Sigmoid colon (tissue), 6 donors: ENCODE measurements at regions not wholly inside any gene's neighbourhood (a gene's known extent, or its start where the extent isn't known, plus 50 kb on each side); places are given as distances from the start of the nearest gene placed in this dataset.

Experiments
- DNase-seq: peaks from one replicate; pipeline ENCODE4 v3.0.0-alpha.2; 2019
- H3K27ac ChIP-seq, 4 donors: fragments of 200-600 bp; sonication (generic); one replicate each; pipeline ENCODE4 v1.5.1; 2016 to 2019; ENCODE audit warnings: mild to moderate bottlenecking in 1 of 4
- H3K27me3 ChIP-seq, 3 donors: fragments of 200-600 bp; sonication (generic); one replicate each; pipeline ENCODE4 v1.5.1; 2019; ENCODE audit warnings: mild to moderate bottlenecking in 1 of 3
- H3K36me3 ChIP-seq, 4 donors: fragments of 200-600 bp; sonication (generic); one replicate each; pipeline ENCODE4 v1.5.1; 2016 to 2019
- H3K4me1 ChIP-seq, 4 donors: fragments of 200-600 bp; sonication (generic); one replicate each; pipeline ENCODE4 v1.5.1; 2017 to 2019
- H3K4me3 ChIP-seq, 4 donors: fragments of 200-600 bp; sonication (generic); one replicate each; pipeline ENCODE4 v1.5.1; 2017 to 2019; ENCODE audit warnings: mild to moderate bottlenecking in 2 of 4, moderate library complexity in 1 of 4
- H3K9me3 ChIP-seq, 4 donors: fragments of 200-600 bp in 3 of 4; sonication (generic) in 3 of 4; one replicate each; pipeline versions ENCODE4 v1.5.1 to v1.6.1; 2013 to 2019
- CTCF ChIP-seq, 4 experiments: fragments of 450-650 bp in 3 of 4; fragments of 200-600 bp in 1 of 4; IDR thresholded peaks; one replicate each; pipeline ENCODE4 v1.5.1; 2016 to 2019; ENCODE audit warnings: antibody characterized with exemption in 4 of 4, mild to moderate bottlenecking in 3 of 4, moderate library complexity in 2 of 4
- EP300 ChIP-seq, 4 donors: sonication (generic); formaldehyde crosslinking; IDR thresholded peaks; one replicate each; pipeline ENCODE4 v1.6.1; 2017; ENCODE audit warnings: antibody characterized with exemption in 4 of 4
- POLR2A ChIP-seq, 2 donors: fragments of 450-650 bp; IDR thresholded peaks; one replicate each; pipeline ENCODE4 v1.6.1; 2016; ENCODE audit warnings: antibody characterized with exemption in 2 of 2, mild to moderate bottlenecking in 2 of 2, moderate library complexity in 2 of 2
- POLR2AphosphoS5 ChIP-seq, 4 donors: sonication (generic); formaldehyde crosslinking; IDR thresholded peaks; one replicate each; pipeline ENCODE4 v1.6.1; 2017; ENCODE audit warnings: antibody characterized with exemption in 4 of 4
- whole genome bisulfite sequencing, 2 donors: extraction: QIAGEN DNeasy Blood & Tissue Kit; methylation state at CpG; one replicate each; pipeline ENCODE4 v1.1.7; 2013; 5-methylcytosine and 5-hydroxymethylcytosine counted together
- intact Hi-C: fragments of 100-400 bp; cut with DNase I; formaldehyde crosslinking; loops from one replicate; pipeline ENCODE4 v1.15.1; 2023
- donor health status: healthy with polysubstance abuse.
- donor health status: healthy.

- TF ChIP-seq EP300 (IDR thresholded peaks at IDR 0.05) (no peak), CTCF (IDR thresholded peaks at IDR 0.05) (no peak), POLR2A (IDR thresholded peaks at IDR 0.05) (no peak), POLR2AphosphoS5 (IDR thresholded peaks at IDR 0.05) (no peak)
- peaks cover 0 to 21% (median 17%) of the 10 kb centered on the region in 4 donors for H3K4me1 ChIP-seq
- no peaks in the 10 kb centered on the region for H3K36me3 ChIP-seq
- no peaks in the 10 kb centered on the region for H3K27me3 ChIP-seq
- intact Hi-C loops = no loop called here
- DNase-seq = no peak
- H3K4me3 ChIP-seq = no peak overlapping the region
- WGBS, 2 donors = 84 to 90% methylated on average over 3 of the region's 3 CpGs
- H3K9me3 ChIP-seq = no peaks in the 10 kb centered on the region
- H3K27ac ChIP-seq = no peak overlapping the region
These were observed 172.0 kb upstream of the KLF3 start for GRCh38 chr4:38491854-38492478.

DNA sequence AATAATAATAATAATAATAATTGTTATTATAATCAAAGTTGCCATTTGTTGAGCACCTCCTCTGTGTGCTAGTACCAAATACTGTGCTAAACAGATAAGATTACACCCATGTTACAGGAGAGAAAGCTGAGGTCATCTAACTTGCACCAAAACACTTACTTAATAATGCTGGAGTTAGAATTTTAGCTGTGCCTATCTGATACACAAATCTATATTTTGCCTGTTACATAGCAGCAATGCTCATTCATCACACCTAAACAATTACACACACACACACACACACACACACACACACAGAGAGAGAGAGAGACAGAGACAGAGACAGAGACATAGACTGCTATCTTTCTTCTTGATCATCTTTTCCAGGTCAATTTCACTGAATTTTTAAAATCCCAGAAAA lies 170.9 kb upstream of the KLF3 start:
- Histone ChIP-seq H3K27ac (no peak overlapping the region), H3K27me3 (no peaks in the 10 kb centered on the region), H3K4me3 (no peak overlapping the region), H3K9me3 (no peaks in the 10 kb centered on the region), H3K36me3 (no peaks in the 10 kb centered on the region), H3K4me1 (peaks cover 0 to 21% (median 17%) of the 10 kb centered on the region in 4 donors)
- no peak for DNase-seq
- intact Hi-C loops = no loop called here
- TF ChIP-seq EP300 (IDR thresholded peaks at IDR 0.05) (no peak), POLR2AphosphoS5 (IDR thresholded peaks at IDR 0.05) (no peak), CTCF (IDR thresholded peaks at IDR 0.05) (no peak)

DNA sequence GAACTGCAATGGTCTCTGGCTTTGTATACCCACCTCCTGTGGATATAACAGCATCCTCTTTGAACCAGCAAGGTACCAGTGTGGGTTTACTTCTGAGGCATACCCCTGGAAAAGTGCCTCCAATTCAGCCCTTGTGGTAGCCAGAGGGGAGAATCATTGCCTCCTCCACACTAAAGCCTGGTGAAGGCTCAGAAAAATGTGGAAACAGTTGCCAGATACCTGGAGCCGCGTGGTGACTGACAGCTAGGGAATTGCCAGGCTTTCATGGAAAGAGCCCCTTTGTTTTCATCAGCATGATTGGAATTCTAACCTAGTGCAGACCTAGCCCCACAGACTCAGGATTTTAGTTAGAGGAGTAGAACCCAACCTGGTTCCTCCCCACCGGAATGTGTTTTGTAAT lies 168.6 kb upstream of the KLF3 start:
- intact Hi-C loops = no loop called here
- no peaks in the 10 kb centered on the region for H3K27me3 ChIP-seq
- H3K27ac ChIP-seq = no peak overlapping the region
- DNase-seq = no peak
- H3K9me3 ChIP-seq = no peaks in the 10 kb centered on the region
- H3K4me1 ChIP-seq = peaks cover 0 to 21% (median 9%) of the 10 kb centered on the region in 4 donors
- no peak for TF ChIP-seq POLR2A (IDR thresholded peaks at IDR 0.05)
- TF ChIP-seq EP300 (IDR thresholded peaks at IDR 0.05) = no peak
- no peak for TF ChIP-seq POLR2AphosphoS5 (IDR thresholded peaks at IDR 0.05)
- no peak for TF ChIP-seq CTCF (IDR thresholded peaks at IDR 0.05)
- no peak overlapping the region for H3K4me3 ChIP-seq
- WGBS, 2 donors = 94 to 95% methylated on average over 3 of the region's 3 CpGs
- no peaks in the 10 kb centered on the region for H3K36me3 ChIP-seq

- 87 to 91% methylated on average over 3 of the region's 3 CpGs for WGBS, 2 donors
- Histone ChIP-seq H3K4me3 (no peak overlapping the region), H3K4me1 (peaks cover 0 to 24% (median 7%) of the 10 kb centered on the region in 4 donors), H3K36me3 (no peaks in the 10 kb centered on the region), H3K27me3 (no peaks in the 10 kb centered on the region), H3K9me3 (no peaks in the 10 kb centered on the region), H3K27ac (no peak overlapping the region)
- intact Hi-C loops = no loop called here
- DNase-seq = no peak
- TF ChIP-seq POLR2AphosphoS5 (IDR thresholded peaks at IDR 0.05) = no peak
- no peak for TF ChIP-seq POLR2A (IDR thresholded peaks at IDR 0.05)
- no peak for TF ChIP-seq EP300 (IDR thresholded peaks at IDR 0.05)
- TF ChIP-seq CTCF (IDR thresholded peaks at IDR 0.05) = no peak
These were observed 166.9 kb upstream of the KLF3 start for GRCh38 chr4:38497121-38497520.

- 86 to 94% methylated on average over 1 of the region's 1 CpG for WGBS, 2 donors
- no peak for TF ChIP-seq POLR2AphosphoS5 (IDR thresholded peaks at IDR 0.05)
- no peak for TF ChIP-seq POLR2A (IDR thresholded peaks at IDR 0.05)
- TF ChIP-seq EP300 (IDR thresholded peaks at IDR 0.05) = no peak
- TF ChIP-seq CTCF (IDR thresholded peaks at IDR 0.05) = no peak
These were observed 164.9 kb upstream of the KLF3 start for GRCh38 chr4:38499101-38499500.

More at GRCh38 chr4:38499101-38499500, 164.9 kb upstream of the KLF3 start:
- DNase-seq = no peak
- Histone ChIP-seq H3K27me3 (no peaks in the 10 kb centered on the region), H3K36me3 (no peaks in the 10 kb centered on the region), H3K9me3 (no peaks in the 10 kb centered on the region), H3K4me3 (no peak overlapping the region), H3K27ac (no peak overlapping the region), H3K4me1 (peaks cover 0 to 24% (median 7%) of the 10 kb centered on the region in 4 donors)
- intact Hi-C loops = no loop called here
